ENCODE measurements at regions not wholly inside any gene's neighbourhood (a gene's known extent, or its start where the extent isn't known, plus 50 kb on each side); places are given as distances from the start of the nearest gene placed in this dataset.

- no peak for TF ChIP-seq CTCF (IDR thresholded peaks at IDR 0.05)
- no peak for TF ChIP-seq POLR2A (IDR thresholded peaks at IDR 0.05)
Observed at GRCh38 chr13:72025836-72026235, 158.8 kb upstream of the DACH1 start.

All from adrenal gland (tissue), 5 donors.